ENCODE measurements at regions not wholly inside any gene's neighbourhood (a gene's known extent, or its start where the extent isn't known, plus 50 kb on each side); places are given as distances from the start of the nearest gene placed in this dataset.

DNA sequence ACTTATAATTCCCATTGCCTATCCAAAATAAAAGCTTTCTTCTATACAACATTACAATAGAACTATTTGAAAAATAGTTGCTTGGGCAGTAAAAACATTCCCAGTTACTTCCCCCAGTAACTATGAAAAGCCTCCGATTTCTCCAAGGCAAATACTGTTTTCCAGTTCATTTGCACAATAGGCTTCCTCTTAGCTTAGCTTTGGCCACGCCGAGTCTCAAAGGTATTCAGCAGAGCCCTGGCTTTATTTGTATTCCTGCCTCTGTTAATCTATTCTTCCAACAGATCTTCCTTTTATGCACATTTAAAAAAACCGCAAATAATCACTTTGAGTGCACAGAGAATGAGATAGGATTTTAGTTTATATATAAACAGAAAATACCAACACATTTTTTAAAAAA lies 836.8 kb upstream of the VRK2 start:
- Histone ChIP-seq H3K9ac (ENCODE audit: low read length) (no peak overlapping the region), H2BK12ac (ENCODE audit: low read length) (no peak overlapping the region), H3K27ac (ENCODE audit: low read depth, low read length) (no peak overlapping the region), H3K18ac (ENCODE audit: low read length) (no peak overlapping the region), H3K4me3 (ENCODE audit: low read depth, low read length) (no peak overlapping the region), H2AFZ (ENCODE audit: insufficient read depth, low read length, poor library complexity) (no peak overlapping the region), H3K4ac (ENCODE audit: low read depth, low read length) (no peak overlapping the region), H3K36me3 (ENCODE audit: control insufficient read depth in 1 of 2, insufficient read depth in 2 of 2, low read length in 2 of 2) (no peaks in the 10 kb centered on the region), H2BK5ac (ENCODE audit: low read depth, low read length, poor library complexity) (no peak overlapping the region), H3K14ac (ENCODE audit: low read length) (no peak overlapping the region), H3K79me2 (ENCODE audit: control insufficient read depth, insufficient read depth, low read length, poor library complexity) (no peaks in the 10 kb centered on the region), H3K4me1 (ENCODE audit: control insufficient read depth in 1 of 2, insufficient read depth in 2 of 2, low read length in 2 of 2) (no peaks in the 10 kb centered on the region), H3K79me1 (ENCODE audit: low read length) (no peaks in the 10 kb centered on the region), H2BK120ac (ENCODE audit: insufficient read depth, low read length, poor library complexity) (no peak overlapping the region), H4K8ac (ENCODE audit: low read depth, low read length) (no peak overlapping the region), H3K27me3 (ENCODE audit: insufficient read depth, low read length) (no peaks in the 10 kb centered on the region), H3K9me3 (ENCODE audit: insufficient read depth, low read depth, low read length) (no peaks in the 10 kb centered on the region), H2AK5ac (ENCODE audit: low read length) (no peak overlapping the region), H4K91ac (ENCODE audit: low read depth, low read length) (no peak overlapping the region), H4K12ac (ENCODE audit: low read depth, low read length) (no peak overlapping the region), H3K23ac (ENCODE audit: low read length) (no peak overlapping the region), H3K4me2 (ENCODE audit: low read length) (no peak overlapping the region)
- no peak for DNase-seq
- WGBS (ENCODE audit: extremely low coverage, insufficient coverage, insufficient read length): no CpG with 5 or more reads among the region's 4 CpGs

DNA sequence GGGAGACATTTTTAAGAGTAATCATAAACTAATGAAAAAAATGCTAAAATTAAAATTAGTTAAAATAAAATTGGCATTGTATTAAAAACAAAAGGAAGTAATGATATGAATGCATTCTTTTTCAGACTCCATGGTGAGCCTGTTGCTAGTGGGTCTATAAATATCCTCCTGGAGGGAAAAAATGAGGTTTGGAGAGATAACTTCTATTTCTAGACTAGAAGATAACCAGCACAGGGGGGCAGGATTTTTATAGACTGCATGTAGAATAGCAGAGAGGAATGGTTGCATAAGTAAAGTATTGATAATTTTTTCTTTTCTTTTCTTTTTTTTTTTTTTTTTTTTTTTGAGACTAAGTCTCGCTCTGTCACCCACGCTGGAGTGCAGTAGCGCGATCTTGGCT lies 835.8 kb upstream of the VRK2 start:
- H3K9me3 ChIP-seq (ENCODE audit: insufficient read depth, low read depth, low read length): no peaks in the 10 kb centered on the region
- H2BK120ac ChIP-seq (ENCODE audit: insufficient read depth, low read length, poor library complexity): no peak overlapping the region
- no peak overlapping the region for H2AK5ac ChIP-seq (ENCODE audit: low read length)
- H3K79me2 ChIP-seq (ENCODE audit: control insufficient read depth, insufficient read depth, low read length, poor library complexity): no peaks in the 10 kb centered on the region
- H3K14ac ChIP-seq (ENCODE audit: low read length): no peak overlapping the region
- H3K4me2 ChIP-seq (ENCODE audit: low read length): no peak overlapping the region
- no peak overlapping the region for H3K9ac ChIP-seq (ENCODE audit: low read length)
- no peaks in the 10 kb centered on the region for H3K79me1 ChIP-seq (ENCODE audit: low read length)
- no peak overlapping the region for H4K8ac ChIP-seq (ENCODE audit: low read depth, low read length)
- no peak overlapping the region for H2AFZ ChIP-seq (ENCODE audit: insufficient read depth, low read length, poor library complexity)
- no peak overlapping the region for H2BK12ac ChIP-seq (ENCODE audit: low read length)
- no peak for DNase-seq
- H3K4ac ChIP-seq (ENCODE audit: low read depth, low read length): no peak overlapping the region
- H3K18ac ChIP-seq (ENCODE audit: low read length): no peak overlapping the region
- no peak overlapping the region for H3K27ac ChIP-seq (ENCODE audit: low read depth, low read length)
- WGBS (ENCODE audit: extremely low coverage, insufficient coverage, insufficient read length): no CpG with 5 or more reads among the region's 4 CpGs
- no peak overlapping the region for H4K12ac ChIP-seq (ENCODE audit: low read depth, low read length)
- H3K4me3 ChIP-seq (ENCODE audit: low read depth, low read length): no peak overlapping the region
- H3K4me1 ChIP-seq (ENCODE audit: control insufficient read depth in 1 of 2, insufficient read depth in 2 of 2, low read length in 2 of 2): no peaks in the 10 kb centered on the region
- H3K27me3 ChIP-seq (ENCODE audit: insufficient read depth, low read length): no peaks in the 10 kb centered on the region
- no peaks in the 10 kb centered on the region for H3K36me3 ChIP-seq (ENCODE audit: control insufficient read depth in 1 of 2, insufficient read depth in 2 of 2, low read length in 2 of 2)
- H2BK5ac ChIP-seq (ENCODE audit: low read depth, low read length, poor library complexity): no peak overlapping the region
- no peak overlapping the region for H3K23ac ChIP-seq (ENCODE audit: low read length)
- no peak overlapping the region for H4K91ac ChIP-seq (ENCODE audit: low read depth, low read length)

DNA sequence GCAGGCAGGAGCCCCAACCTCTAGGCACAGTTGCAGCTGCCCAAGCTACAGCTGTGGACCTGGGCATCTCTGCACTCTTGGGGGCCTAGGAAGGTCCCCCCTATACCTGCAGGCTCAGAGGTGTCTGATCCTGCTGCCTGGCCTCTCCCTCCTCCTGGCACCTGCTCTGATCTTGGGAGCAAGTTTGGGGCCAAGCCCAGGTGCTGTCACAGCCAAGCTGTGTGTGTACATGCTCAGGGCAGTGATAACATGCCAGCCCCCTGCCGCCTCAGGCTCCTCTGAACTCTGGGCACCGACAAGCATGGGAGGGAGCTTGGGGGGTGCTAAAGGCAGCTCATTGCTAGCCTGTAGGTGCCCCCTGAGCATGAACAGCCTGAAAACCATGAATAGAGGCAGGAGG lies 829.6 kb upstream of the VRK2 start:
- H2AK5ac ChIP-seq (ENCODE audit: low read length): no peak overlapping the region
- H2BK5ac ChIP-seq (ENCODE audit: low read depth, low read length, poor library complexity): no peak overlapping the region
- H2AFZ ChIP-seq (ENCODE audit: insufficient read depth, low read length, poor library complexity): no peak overlapping the region
- H2BK120ac ChIP-seq (ENCODE audit: insufficient read depth, low read length, poor library complexity): no peak overlapping the region
- H3K18ac ChIP-seq (ENCODE audit: low read length): no peak overlapping the region
- no peak overlapping the region for H3K4me3 ChIP-seq (ENCODE audit: low read depth, low read length)
- no peak overlapping the region for H3K4me2 ChIP-seq (ENCODE audit: low read length)
- H3K79me2 ChIP-seq (ENCODE audit: control insufficient read depth, insufficient read depth, low read length, poor library complexity): no peaks in the 10 kb centered on the region
- H3K4ac ChIP-seq (ENCODE audit: low read depth, low read length): no peak overlapping the region
- no peaks in the 10 kb centered on the region for H3K27me3 ChIP-seq (ENCODE audit: insufficient read depth, low read length)
- no peak overlapping the region for H3K27ac ChIP-seq (ENCODE audit: low read depth, low read length)
- no peak overlapping the region for H4K91ac ChIP-seq (ENCODE audit: low read depth, low read length)
- no peak for DNase-seq
- H3K9ac ChIP-seq (ENCODE audit: low read length): no peak overlapping the region
- no peaks in the 10 kb centered on the region for H3K4me1 ChIP-seq (ENCODE audit: control insufficient read depth in 1 of 2, insufficient read depth in 2 of 2, low read length in 2 of 2)
- no peaks in the 10 kb centered on the region for H3K36me3 ChIP-seq (ENCODE audit: control insufficient read depth in 1 of 2, insufficient read depth in 2 of 2, low read length in 2 of 2)
- H3K9me3 ChIP-seq (ENCODE audit: insufficient read depth, low read depth, low read length): peaks cover 16% of the 10 kb centered on the region
- no peak overlapping the region for H3K14ac ChIP-seq (ENCODE audit: low read length)
- H4K12ac ChIP-seq (ENCODE audit: low read depth, low read length): no peak overlapping the region
- no CpG with 5 or more reads among the region's 2 CpGs for WGBS (ENCODE audit: extremely low coverage, insufficient coverage, insufficient read length)
- H3K79me1 ChIP-seq (ENCODE audit: low read length): no peaks in the 10 kb centered on the region
- H2BK12ac ChIP-seq (ENCODE audit: low read length): no peak overlapping the region
- H3K23ac ChIP-seq (ENCODE audit: low read length): no peak overlapping the region
- H4K8ac ChIP-seq (ENCODE audit: low read depth, low read length): no peak overlapping the region

DNA sequence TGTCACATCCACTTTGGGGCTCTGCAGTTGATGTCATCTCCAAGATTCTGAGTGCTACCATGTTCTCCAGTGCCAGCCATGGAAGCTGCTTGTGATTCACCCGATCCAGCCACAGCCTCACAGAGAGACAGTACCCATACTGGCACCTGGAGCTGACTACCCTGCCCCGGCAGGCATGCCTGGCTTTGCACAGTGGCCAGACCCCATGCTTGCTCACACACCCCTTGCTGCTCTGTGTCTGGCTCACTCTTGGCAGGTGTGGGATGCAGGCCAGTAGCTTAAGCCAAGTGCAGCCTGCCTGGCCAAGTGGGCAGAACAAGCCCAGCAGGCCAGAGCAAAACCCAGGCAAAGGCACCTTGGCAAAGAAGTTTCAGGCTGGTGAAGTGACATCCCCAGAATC lies 828.4 kb upstream of the VRK2 start:
- H2BK5ac ChIP-seq (ENCODE audit: low read depth, low read length, poor library complexity): no peak overlapping the region
- DNase-seq: no peak
- peaks cover 16% of the 10 kb centered on the region for H3K9me3 ChIP-seq (ENCODE audit: insufficient read depth, low read depth, low read length)
- H2BK120ac ChIP-seq (ENCODE audit: insufficient read depth, low read length, poor library complexity): no peak overlapping the region
- H2BK12ac ChIP-seq (ENCODE audit: low read length): no peak overlapping the region
- H4K8ac ChIP-seq (ENCODE audit: low read depth, low read length): no peak overlapping the region
- H2AFZ ChIP-seq (ENCODE audit: insufficient read depth, low read length, poor library complexity): no peak overlapping the region
- no peak overlapping the region for H3K27ac ChIP-seq (ENCODE audit: low read depth, low read length)
- no peak overlapping the region for H2AK5ac ChIP-seq (ENCODE audit: low read length)
- no peaks in the 10 kb centered on the region for H3K4me1 ChIP-seq (ENCODE audit: control insufficient read depth in 1 of 2, insufficient read depth in 2 of 2, low read length in 2 of 2)
- no peak overlapping the region for H4K91ac ChIP-seq (ENCODE audit: low read depth, low read length)
- no peaks in the 10 kb centered on the region for H3K36me3 ChIP-seq (ENCODE audit: control insufficient read depth in 1 of 2, insufficient read depth in 2 of 2, low read length in 2 of 2)
- no peaks in the 10 kb centered on the region for H3K79me1 ChIP-seq (ENCODE audit: low read length)
- no CpG with 5 or more reads among the region's 2 CpGs for WGBS (ENCODE audit: extremely low coverage, insufficient coverage, insufficient read length)
- no peak overlapping the region for H3K23ac ChIP-seq (ENCODE audit: low read length)
- H3K79me2 ChIP-seq (ENCODE audit: control insufficient read depth, insufficient read depth, low read length, poor library complexity): no peaks in the 10 kb centered on the region
- no peaks in the 10 kb centered on the region for H3K27me3 ChIP-seq (ENCODE audit: insufficient read depth, low read length)
- no peak overlapping the region for H3K14ac ChIP-seq (ENCODE audit: low read length)
- H3K4ac ChIP-seq (ENCODE audit: low read depth, low read length): no peak overlapping the region
- no peak overlapping the region for H3K4me3 ChIP-seq (ENCODE audit: low read depth, low read length)
- H3K9ac ChIP-seq (ENCODE audit: low read length): no peak overlapping the region
- H3K18ac ChIP-seq (ENCODE audit: low read length): no peak overlapping the region
- no peak overlapping the region for H4K12ac ChIP-seq (ENCODE audit: low read depth, low read length)
- H3K4me2 ChIP-seq (ENCODE audit: low read length): no peak overlapping the region
